Stomach smooth muscle (tissue), 2 donors: ENCODE measurements at regions not wholly inside any gene's neighbourhood (a gene's known extent, or its start where the extent isn't known, plus 50 kb on each side); places are given as distances from the start of the nearest gene placed in this dataset.
A peak's percentile ranks its signal among the peaks of the same experiment; 100 is the strongest.

Experiments
- H3K27ac ChIP-seq: one replicate; pipeline ENCODE4 v1.7.0; 2013; ENCODE audit warnings: mild to moderate bottlenecking, low read length, inconsistent platforms
- H3K27me3 ChIP-seq, 2 donors: one replicate each; pipeline ENCODE4 v1.7.0; 2013; ENCODE audit warnings: low read length in 2 of 2; ENCODE audit not compliant: insufficient read depth in 2 of 2, control insufficient read depth in 1 of 2
- H3K36me3 ChIP-seq, 2 donors: one replicate each; pipeline ENCODE4 v1.7.0; 2013; ENCODE audit warnings: low read length in 2 of 2; ENCODE audit not compliant: control insufficient read depth in 2 of 2, insufficient read depth in 2 of 2
- H3K4me1 ChIP-seq: one replicate; pipeline ENCODE4 v1.7.0; 2013; ENCODE audit warnings: low read length; ENCODE audit not compliant: control insufficient read depth, insufficient read depth
- H3K4me3 ChIP-seq, 2 donors: one replicate each; pipeline ENCODE4 v1.7.0; 2013; ENCODE audit warnings: low read length in 2 of 2
- H3K9ac ChIP-seq, 2 donors: one replicate each; pipeline ENCODE4 v1.7.0; 2013; ENCODE audit warnings: low read length in 2 of 2, mild to moderate bottlenecking in 1 of 2
- H3K9me3 ChIP-seq, 2 donors: one replicate each; pipeline ENCODE4 v1.7.0; 2013; ENCODE audit warnings: low read length in 2 of 2; ENCODE audit not compliant: control insufficient read depth in 2 of 2
- donor health status: healthy.
- donor health status: Pancreatic carcinoma.

DNA sequence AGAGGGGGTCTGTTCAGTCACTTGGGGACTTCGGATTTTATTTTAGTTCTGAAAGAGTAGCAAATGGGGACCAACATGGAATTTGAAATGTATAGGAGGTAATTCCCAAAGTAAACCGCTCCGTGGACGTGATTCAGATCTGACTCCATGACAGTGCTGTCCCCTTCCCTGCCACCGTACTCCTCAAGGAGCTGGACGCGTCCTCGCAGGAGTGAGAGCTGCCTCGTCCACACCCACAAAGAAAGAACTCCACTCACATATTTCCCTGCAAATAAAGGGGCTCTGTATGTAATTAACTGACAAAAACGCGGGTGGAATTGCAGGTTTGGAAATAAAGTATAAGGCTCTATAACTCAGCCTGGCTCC lies 183.6 kb downstream of the ETS2 start:
- Histone ChIP-seq H3K9me3 (no peaks in the 10 kb centered on the region), H3K27ac (peak overlapping the region; percentile 67), H3K36me3 (no peaks in the 10 kb centered on the region), H3K4me3 (no peak overlapping the region), H3K4me1 (peaks cover 88% of the 10 kb centered on the region), H3K9ac (no peak overlapping the region), H3K27me3 (no peaks in the 10 kb centered on the region)

DNA sequence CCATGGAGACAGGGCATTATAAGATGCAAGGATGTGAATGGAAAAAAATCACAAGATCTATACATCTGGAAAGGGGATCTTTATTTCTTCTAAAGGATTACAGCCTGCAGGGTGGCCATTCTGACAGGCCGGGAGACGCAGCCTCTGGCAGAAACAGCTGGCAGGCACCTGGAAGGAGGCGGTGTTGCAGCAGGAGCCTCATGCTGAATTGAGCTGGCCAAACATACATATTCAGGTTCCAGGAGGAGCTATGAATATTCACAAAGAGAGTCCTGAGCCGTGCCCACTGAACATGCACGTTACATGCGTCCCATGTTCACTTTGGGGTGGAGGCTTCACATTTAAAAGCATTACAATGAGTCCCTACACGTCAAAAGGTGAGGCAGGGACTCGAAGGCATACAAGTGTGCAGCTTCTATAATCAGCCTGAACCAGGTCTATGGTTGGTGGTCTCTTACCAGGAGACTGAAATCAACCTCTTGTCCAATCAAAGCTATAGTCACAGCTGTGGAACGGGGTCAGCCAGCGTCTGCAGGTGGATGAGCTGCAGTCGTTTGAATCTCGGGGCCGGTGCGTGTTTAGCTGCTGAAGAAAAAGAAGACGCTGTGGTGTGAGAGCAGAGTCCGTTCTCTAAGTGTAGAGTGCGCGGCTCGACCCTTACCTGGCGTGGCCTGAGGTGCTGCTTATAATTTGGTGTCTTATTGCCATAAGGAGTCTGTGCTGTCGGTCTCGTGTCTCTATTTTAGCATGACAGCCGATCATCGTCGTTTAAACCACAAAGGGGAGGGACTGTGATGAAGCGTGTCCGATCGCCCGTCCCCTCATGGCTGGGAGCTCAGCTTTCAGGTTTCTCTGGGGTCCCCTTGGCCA lies 183.0 kb downstream of the ETS2 start:
- no peaks in the 10 kb centered on the region for H3K36me3 ChIP-seq
- peak overlapping the region; percentile 67 for H3K27ac ChIP-seq
- peaks cover 82% of the 10 kb centered on the region for H3K4me1 ChIP-seq
- no peaks in the 10 kb centered on the region for H3K9me3 ChIP-seq
- H3K27me3 ChIP-seq, result no peaks in the 10 kb centered on the region
- H3K4me3 ChIP-seq, result no peak overlapping the region
- H3K9ac ChIP-seq, result no peak overlapping the region

GRCh38 chr21:38987633-38988508 lies 182.1 kb downstream of the ETS2 start:
- H3K36me3 ChIP-seq, result no peaks in the 10 kb centered on the region
- no peak overlapping the region for H3K9ac ChIP-seq
- H3K27me3 ChIP-seq, result no peaks in the 10 kb centered on the region

DNA sequence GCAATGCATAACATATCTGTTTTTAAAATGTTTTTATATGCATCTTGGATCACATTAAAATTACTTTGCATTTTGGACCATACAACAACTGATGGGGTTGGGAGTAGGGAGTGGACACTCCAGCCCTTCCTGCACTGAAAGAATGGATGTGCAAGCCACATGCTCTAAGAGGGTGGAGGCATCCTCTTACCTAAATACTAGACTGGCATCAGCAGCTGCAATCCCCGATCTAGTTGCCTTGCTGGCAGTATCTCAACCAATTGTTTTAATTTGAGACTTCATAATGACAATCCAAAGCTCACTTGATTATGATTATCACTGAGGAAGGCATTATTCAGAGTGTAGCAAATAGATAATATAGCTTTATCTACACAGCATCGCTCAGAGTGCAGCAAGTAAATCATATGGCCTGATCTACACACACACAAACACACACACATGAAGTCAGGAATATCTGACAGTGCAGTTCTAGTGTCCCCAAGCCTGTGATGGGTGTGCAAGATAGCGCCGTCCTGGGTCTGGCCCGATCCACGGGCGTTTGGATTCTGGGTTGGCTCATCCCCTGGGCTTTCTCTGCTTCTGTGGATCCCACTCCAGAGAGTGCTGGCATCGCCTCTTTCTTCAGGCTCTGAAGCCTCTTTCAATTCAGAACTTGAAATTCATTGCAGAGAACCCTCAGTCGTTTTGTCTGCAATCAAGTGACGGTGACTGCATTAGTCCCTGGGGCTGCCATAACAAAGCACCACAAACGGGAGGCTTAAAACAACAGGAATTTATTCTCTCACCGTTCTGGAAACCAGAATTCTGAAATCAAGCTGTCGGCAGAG lies 181.3 kb downstream of the ETS2 start:
- H3K36me3 ChIP-seq, result no peaks in the 10 kb centered on the region
- no peaks in the 10 kb centered on the region for H3K27me3 ChIP-seq
- peak overlapping the region; percentile 55 for H3K27ac ChIP-seq
- no peaks in the 10 kb centered on the region for H3K9me3 ChIP-seq
- no peak overlapping the region for H3K4me3 ChIP-seq
- peak overlapping the region in 1 of 2 donors; percentile 29 for H3K9ac ChIP-seq
- peaks cover 71% of the 10 kb centered on the region for H3K4me1 ChIP-seq

More at GRCh38 chr21:38987633-38988508, 182.1 kb downstream of the ETS2 start:
- H3K9me3 ChIP-seq, result no peaks in the 10 kb centered on the region
- H3K4me1 ChIP-seq, result peaks cover 76% of the 10 kb centered on the region
- H3K27ac ChIP-seq, result peak overlapping the region; percentile 55
- H3K4me3 ChIP-seq, result no peak overlapping the region

DNA sequence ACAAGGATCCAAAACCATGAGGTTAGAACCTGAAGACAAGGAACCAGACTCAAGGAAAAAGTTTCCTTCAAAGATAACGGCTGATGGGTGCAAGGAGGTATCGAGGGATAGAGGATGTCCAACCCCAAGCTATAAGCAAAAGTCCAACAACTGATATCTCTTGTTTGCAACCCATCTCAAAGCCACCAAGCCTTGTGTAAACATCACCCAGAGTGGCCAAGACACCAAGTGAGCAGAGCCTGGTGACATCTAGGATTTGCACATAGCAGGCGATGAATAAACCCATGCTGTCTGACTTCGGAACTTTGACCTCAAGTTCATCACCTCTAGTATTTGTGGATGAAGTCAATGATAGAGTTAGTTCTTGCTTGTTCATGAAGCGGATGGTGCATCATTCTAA lies 180.7 kb downstream of the ETS2 start:
- Histone ChIP-seq H3K36me3 (no peaks in the 10 kb centered on the region), H3K4me1 (peaks cover 66% of the 10 kb centered on the region), H3K9ac (no peak overlapping the region), H3K27me3 (no peaks in the 10 kb centered on the region), H3K9me3 (no peaks in the 10 kb centered on the region), H3K4me3 (no peak overlapping the region), H3K27ac (peak overlapping the region; percentile 56)

DNA sequence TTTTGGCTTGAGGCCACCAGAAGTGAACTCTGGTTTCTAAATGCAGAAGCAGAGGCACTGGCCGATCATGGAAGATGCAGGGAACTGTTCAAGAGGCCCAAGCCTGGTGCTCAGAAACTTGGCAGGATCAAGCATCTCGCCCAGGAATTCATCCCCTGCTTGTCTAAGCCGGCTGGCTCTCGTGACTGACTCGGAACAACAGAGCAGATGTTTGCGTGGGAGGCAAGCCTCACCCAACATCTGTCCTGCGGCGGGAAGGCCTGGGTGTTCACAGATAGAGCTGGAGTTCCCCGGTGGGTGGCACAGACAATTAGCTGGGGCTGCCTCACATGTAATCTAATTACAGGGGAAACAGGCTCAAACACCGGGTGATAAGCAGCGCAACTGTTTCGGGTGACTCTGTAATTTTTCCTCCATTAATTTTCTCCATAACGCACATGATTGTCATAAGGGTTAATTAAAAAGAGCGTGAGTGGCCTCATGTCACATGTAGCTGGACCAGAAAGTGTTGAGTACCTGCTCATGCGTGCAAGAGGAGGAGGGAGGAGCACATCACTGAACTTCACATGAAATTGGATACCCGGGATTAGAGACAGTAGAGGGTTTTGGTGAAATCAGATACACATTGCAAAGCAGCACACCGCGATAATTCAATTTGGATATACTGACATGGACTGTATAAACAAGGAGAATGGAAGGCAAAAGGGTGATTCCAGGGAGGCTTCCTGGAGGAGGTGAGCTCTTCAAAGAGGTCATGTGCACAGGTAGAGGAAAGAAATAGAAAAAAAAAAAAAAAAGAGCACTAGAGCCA lies 180.0 kb downstream of the ETS2 start:
- Histone ChIP-seq H3K9me3 (no peaks in the 10 kb centered on the region), H3K9ac (no peak overlapping the region), H3K27me3 (no peaks in the 10 kb centered on the region), H3K4me1 (peaks cover 61% of the 10 kb centered on the region), H3K27ac (peak overlapping the region; percentile 56), H3K4me3 (peak overlapping the region in 1 of 2 donors; percentile 15), H3K36me3 (no peaks in the 10 kb centered on the region)

- Histone ChIP-seq H3K36me3 (no peaks in the 10 kb centered on the region), H3K4me3 (peak overlapping the region in 1 of 2 donors; percentile 15), H3K9me3 (no peaks in the 10 kb centered on the region), H3K27me3 (no peaks in the 10 kb centered on the region), H3K9ac (no peak overlapping the region), H3K27ac (peak overlapping the region; percentile 56), H3K4me1 (peaks cover 54% of the 10 kb centered on the region)
These were observed 179.3 kb downstream of the ETS2 start for GRCh38 chr21:38984982-38985567.

DNA sequence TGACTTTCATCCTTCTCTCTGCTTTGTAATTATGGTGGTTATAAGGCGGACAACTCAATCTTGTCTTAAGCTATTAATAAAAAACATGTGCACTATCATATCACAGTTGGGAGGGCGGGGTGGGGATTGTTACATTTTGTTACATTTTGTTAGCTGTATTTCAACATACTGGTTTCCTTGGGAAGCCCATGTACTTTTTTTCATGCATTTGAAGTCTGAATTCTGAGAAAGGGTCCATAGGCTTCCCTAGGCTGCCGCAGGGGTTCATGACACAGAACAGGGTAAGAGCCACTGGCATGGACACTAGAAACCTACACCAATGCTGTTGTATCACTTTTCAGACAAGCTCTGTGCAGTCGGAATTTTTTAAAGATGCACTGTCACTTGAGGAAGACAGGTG lies 178.8 kb downstream of the ETS2 start:
- Histone ChIP-seq H3K9ac (no peak overlapping the region), H3K27me3 (no peaks in the 10 kb centered on the region), H3K27ac (peak overlapping the region; percentile 56), H3K4me1 (peaks cover 49% of the 10 kb centered on the region), H3K4me3 (no peak overlapping the region), H3K9me3 (no peaks in the 10 kb centered on the region), H3K36me3 (no peaks in the 10 kb centered on the region)

DNA sequence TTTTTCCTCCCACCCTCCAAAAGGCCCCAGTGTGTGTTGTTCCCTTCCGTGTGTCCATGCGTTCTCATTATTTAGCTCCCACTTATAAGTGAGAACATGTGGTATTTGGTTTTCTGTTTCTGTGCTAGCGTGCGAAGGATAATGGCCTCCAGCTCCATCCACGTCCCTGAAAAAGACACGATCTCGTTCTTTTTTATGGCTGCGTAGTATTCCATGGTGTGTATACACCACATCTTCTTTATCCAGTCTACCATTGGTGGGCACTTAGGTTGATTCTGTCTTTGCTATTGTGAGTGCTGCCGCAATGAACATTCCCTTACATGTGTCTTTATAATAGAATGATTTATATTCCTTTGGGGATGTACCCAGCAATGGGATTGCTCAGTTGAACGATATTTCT lies 177.8 kb downstream of the ETS2 start:
- H3K9me3 ChIP-seq, result no peaks in the 10 kb centered on the region
- H3K9ac ChIP-seq, result no peak overlapping the region
- H3K27me3 ChIP-seq, result no peaks in the 10 kb centered on the region
- H3K4me1 ChIP-seq, result peaks cover 39% of the 10 kb centered on the region
- no peak overlapping the region for H3K4me3 ChIP-seq
- H3K27ac ChIP-seq, result no peak overlapping the region
- H3K36me3 ChIP-seq, result no peaks in the 10 kb centered on the region
